Activated CD8-positive, alpha-beta T cell treated with anti-CD3 and anti-CD28 coated beads, Interleukin-2, amount 10 ng/mL, durations not matched to agents 7 days and 5 days (primary cell): ENCODE measurements at regions not wholly inside any gene's neighbourhood (a gene's known extent, or its start where the extent isn't known, plus 50 kb on each side); places are given as distances from the start of the nearest gene placed in this dataset.

Experiments used
- ATAC-seq: fragments of 150-1000 bp; cut with Tn5 transposase; one replicate; pipeline ENCODE4 v1.10.0; 2021; ENCODE audit warnings: moderate library complexity
- CTCF ChIA-PET: fragments of 350-600 bp; sonication (Branson Sonifier 250); formaldehyde crosslinking; loops from one replicate; lab custom pipeline; 2021; ENCODE audit warnings: antibody characterized with exemption; lab: Charles Lee
- POLR2A ChIA-PET: fragments of 350-600 bp; sonication (Branson Sonifier 250); formaldehyde crosslinking; loops from one replicate; lab custom pipeline; 2021; ENCODE audit warnings: antibody characterized with exemption; lab: Charles Lee
- DNase-seq: peaks from one replicate; pipeline ENCODE4 v3.0.0-alpha.2; 2020
- H3K27ac Mint-ChIP-seq: one replicate; pipeline ENCODE4 v1.8.0; 2021; ENCODE audit warnings: mild to moderate bottlenecking, mixed read lengths
- H3K27me3 Mint-ChIP-seq: one replicate; pipeline ENCODE4 v1.8.0; 2021; ENCODE audit warnings: low read depth, mixed read lengths
- H3K36me3 Mint-ChIP-seq: one replicate; pipeline ENCODE4 v1.8.0; 2021; ENCODE audit warnings: low read depth, mixed read lengths
- H3K4me1 Mint-ChIP-seq: one replicate; pipeline ENCODE4 v1.8.0; 2021; ENCODE audit warnings: low read depth, mixed read lengths
- H3K4me3 Mint-ChIP-seq: one replicate; pipeline ENCODE4 v1.8.0; 2021; ENCODE audit warnings: mild to moderate bottlenecking, mixed read lengths
- H3K9me3 Mint-ChIP-seq: one replicate; pipeline ENCODE4 v1.8.0; 2022; ENCODE audit warnings: mixed read lengths; ENCODE audit not compliant: insufficient read depth

DNA sequence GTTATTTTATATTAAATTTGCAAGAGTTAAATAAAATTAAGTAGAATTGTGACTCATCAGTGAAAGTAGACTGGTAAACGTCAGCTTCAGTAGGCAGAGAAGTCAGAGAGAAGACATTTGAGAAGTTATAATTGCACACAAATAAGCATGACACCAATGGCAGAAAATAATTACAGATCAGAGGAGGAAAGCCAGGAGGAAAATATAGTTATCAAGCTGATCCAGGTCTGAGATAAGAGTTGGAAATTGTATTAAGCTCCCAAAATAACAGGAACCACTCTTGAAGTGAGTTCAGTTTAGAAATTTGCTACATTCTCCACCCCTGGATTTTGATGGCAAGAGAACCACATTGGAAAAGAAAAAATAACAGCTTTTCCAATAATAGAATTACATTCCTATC, 533.8 kb upstream of the CHORDC1 start:
- no peaks in the 10 kb centered on the region for H3K4me1 Mint-ChIP-seq
- H3K9me3 Mint-ChIP-seq, result peaks cover 6% of the 10 kb centered on the region
- no peaks in the 10 kb centered on the region for H3K36me3 Mint-ChIP-seq
- CTCF ChIA-PET, result no interaction called here
- no peak overlapping the region for H3K27ac Mint-ChIP-seq
- no peaks in the 10 kb centered on the region for H3K27me3 Mint-ChIP-seq
- POLR2A ChIA-PET, result no interaction called here
- DNase-seq (no peak), ATAC-seq (no peak)
- H3K4me3 Mint-ChIP-seq, result no peak overlapping the region

DNA sequence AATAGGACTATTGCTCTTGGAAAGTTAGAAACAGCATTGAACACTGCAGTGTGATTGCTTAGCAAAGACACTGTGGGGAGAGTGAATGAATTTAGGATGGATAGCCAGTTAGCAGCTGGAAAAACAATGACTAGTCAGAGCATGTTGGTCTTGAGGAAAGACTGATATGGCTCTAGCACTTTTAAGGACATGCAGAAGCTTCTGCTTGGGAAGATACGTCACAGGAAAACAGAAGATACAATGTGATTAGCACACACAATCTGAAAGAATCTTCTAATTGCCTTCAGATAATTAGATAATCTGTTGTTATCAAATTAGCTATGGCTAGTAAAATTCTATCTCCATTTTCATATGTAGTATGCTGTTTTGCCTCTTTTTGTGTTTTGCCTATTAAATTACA, 530.7 kb upstream of the CHORDC1 start:
- ATAC-seq, result no peak
- Mint-ChIP-seq H3K9me3 (peaks cover 6% of the 10 kb centered on the region), H3K27ac (no peak overlapping the region), H3K27me3 (no peaks in the 10 kb centered on the region), H3K36me3 (no peaks in the 10 kb centered on the region), H3K4me3 (no peak overlapping the region), H3K4me1 (no peaks in the 10 kb centered on the region)
- CTCF ChIA-PET, result no interaction called here
- DNase-seq, result no peak
- POLR2A ChIA-PET, result no interaction called here

DNA sequence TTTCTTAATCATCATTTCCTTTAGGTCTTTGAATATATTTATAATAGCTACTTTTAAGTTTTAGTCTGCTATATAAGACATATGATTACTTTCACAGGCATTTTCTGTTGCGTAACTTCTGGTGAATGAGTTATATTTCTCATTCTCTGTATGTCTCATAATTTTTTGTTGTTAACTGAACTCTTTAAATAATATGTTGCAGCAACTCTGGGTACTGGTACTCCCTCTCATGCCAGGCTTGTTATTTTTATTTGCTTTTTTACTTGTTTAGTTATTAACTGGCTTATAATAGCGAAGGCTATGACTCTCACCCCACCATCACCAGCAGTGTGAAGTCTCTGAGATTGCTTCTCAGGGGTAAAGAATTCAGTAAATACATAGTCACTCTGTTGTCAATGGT, 524.2 kb upstream of the CHORDC1 start:
- ChIA-PET CTCF (no interaction called here), POLR2A (no interaction called here)
- no peak overlapping the region for H3K4me3 Mint-ChIP-seq
- ATAC-seq (no peak), DNase-seq (no peak)
- H3K27me3 Mint-ChIP-seq, result no peaks in the 10 kb centered on the region
- H3K9me3 Mint-ChIP-seq, result peaks cover 12% of the 10 kb centered on the region
- H3K36me3 Mint-ChIP-seq, result no peaks in the 10 kb centered on the region
- H3K4me1 Mint-ChIP-seq, result no peaks in the 10 kb centered on the region
- no peak overlapping the region for H3K27ac Mint-ChIP-seq

DNA sequence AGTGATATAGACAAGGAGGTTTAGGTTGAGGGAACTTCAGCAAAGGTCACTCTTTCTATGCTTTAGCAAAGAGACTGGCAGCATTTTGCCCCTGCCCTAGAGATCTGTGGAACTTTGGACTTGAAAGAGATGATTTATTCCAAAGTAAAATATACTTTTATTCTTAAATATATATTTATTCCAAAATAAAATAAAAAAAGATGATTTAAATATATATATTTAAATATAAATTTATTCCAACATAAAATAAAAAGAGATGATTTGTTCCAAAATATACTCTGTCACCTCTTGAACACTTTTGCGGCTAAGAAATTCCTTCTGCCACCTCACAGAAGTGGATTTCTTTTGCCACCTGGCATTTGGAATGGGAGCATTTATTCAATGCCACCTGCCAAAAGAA, 521.3 kb upstream of the CHORDC1 start:
- DNase-seq (no peak), ATAC-seq (no peak)
- no peaks in the 10 kb centered on the region for H3K27me3 Mint-ChIP-seq
- H3K9me3 Mint-ChIP-seq, result peaks cover 12% of the 10 kb centered on the region
- H3K36me3 Mint-ChIP-seq, result no peaks in the 10 kb centered on the region
- H3K4me3 Mint-ChIP-seq, result no peak overlapping the region
- H3K27ac Mint-ChIP-seq, result no peak overlapping the region
- ChIA-PET CTCF (no interaction called here), POLR2A (no interaction called here)
- H3K4me1 Mint-ChIP-seq, result no peaks in the 10 kb centered on the region

DNA sequence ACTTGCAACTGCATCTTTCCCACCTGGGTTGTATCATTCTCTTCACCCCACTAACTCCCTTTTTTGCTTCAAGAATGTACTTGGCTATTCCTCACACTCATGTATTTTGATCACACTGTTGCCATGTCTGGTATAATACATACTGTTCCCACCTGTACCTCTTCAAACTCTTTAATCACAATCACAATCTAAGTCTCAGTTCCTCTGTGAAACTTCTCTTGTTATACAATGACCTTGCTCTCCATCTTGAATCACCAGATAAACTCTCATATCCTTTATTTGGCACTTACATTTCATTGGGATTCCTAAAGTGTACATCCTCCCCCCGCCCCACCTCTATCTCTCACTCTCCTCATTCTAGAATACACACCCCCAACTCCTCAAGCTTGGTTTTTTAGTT, 516.0 kb upstream of the CHORDC1 start:
- DNase-seq, result no peak
- no peak for ATAC-seq
- CTCF ChIA-PET, result no interaction called here
- POLR2A ChIA-PET, result no interaction called here
- Mint-ChIP-seq H3K27me3 (no peaks in the 10 kb centered on the region), H3K36me3 (no peaks in the 10 kb centered on the region), H3K27ac (no peak overlapping the region), H3K4me1 (no peaks in the 10 kb centered on the region), H3K4me3 (no peak overlapping the region), H3K9me3 (peaks cover 4% of the 10 kb centered on the region)

DNA sequence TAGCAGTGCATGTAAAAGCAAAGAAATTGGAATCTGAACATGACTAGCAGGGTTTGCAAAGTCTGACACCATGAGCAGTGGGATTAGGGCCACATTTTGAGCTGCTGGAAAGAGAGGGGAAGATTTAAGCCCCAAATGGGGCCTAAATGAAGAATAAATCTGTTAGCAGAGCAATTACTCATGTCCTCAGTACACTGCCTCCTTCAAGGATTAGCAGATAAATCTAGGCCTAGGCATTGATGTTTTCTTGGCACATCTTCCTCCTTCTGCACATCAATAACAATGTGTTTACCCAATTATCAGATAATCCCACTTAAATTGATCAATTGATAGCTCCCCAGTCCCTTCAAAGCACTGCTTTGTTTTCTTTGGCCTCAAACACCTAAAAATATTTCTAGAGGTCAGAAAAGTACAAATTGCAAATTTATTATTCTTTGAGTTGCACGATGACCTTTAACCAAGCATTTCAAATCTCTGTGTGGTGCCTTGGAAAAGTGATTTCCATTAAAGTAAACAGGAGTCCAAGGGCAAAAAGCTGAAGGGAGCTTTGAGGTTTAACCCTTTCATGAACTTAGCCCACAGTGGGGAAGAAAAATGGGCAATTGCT, 514.7 kb upstream of the CHORDC1 start:
- Mint-ChIP-seq H3K27me3 (no peaks in the 10 kb centered on the region), H3K27ac (no peak overlapping the region), H3K36me3 (no peaks in the 10 kb centered on the region), H3K9me3 (no peaks in the 10 kb centered on the region), H3K4me1 (no peaks in the 10 kb centered on the region), H3K4me3 (no peak overlapping the region)
- DNase-seq, result no peak
- ATAC-seq, result no peak
- ChIA-PET CTCF (no interaction called here), POLR2A (no interaction called here)

DNA sequence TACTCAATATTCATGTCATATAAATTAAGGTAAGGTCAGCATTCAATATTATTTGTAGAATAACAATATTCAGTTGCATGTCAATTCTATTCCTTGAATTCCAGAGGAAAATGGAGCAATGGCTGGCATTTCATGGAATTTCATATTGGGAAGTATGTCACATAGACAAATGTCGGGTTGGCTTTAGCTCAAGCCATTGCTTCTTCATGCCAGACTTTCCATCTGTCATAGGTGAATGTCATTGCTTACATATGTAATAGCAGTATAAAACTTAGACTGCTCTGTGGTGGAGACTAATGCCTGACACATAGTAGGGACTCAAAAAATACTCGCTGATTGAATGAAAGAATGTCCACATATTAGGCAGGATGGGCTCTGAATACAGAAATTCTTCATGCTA, 509.6 kb upstream of the CHORDC1 start:
- Mint-ChIP-seq H3K27me3 (no peaks in the 10 kb centered on the region), H3K4me1 (no peaks in the 10 kb centered on the region), H3K4me3 (no peak overlapping the region), H3K27ac (no peak overlapping the region), H3K9me3 (peaks cover 5% of the 10 kb centered on the region), H3K36me3 (no peaks in the 10 kb centered on the region)
- DNase-seq, result no peak
- ATAC-seq, result no peak
- ChIA-PET CTCF (no interaction called here), POLR2A (no interaction called here)

DNA sequence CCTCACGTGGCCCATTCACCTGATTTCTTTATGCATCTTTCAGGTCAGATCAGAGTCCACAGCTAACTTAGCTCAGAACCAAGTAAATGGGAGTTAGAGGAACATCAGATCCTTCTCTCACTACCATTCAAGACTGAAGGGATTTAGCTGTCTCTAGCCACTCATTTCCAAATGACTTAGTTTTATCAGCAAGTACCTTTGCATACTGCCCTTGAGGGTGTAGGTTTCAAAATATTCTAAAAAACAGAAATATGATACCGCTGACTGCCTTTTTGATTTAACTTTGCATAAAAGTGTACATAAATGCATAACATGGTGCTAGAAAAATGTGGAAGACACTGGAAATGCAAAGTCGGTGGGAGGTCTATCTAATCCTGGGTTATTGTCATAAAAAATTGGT, 500.6 kb upstream of the CHORDC1 start:
- ChIA-PET POLR2A (no interaction called here), CTCF (no interaction called here)
- DNase-seq (no peak), ATAC-seq (no peak)
- H3K4me1 Mint-ChIP-seq, result no peaks in the 10 kb centered on the region
- H3K27ac Mint-ChIP-seq, result no peak overlapping the region
- H3K27me3 Mint-ChIP-seq, result no peaks in the 10 kb centered on the region
- no peaks in the 10 kb centered on the region for H3K36me3 Mint-ChIP-seq
- H3K9me3 Mint-ChIP-seq, result peaks cover 8% of the 10 kb centered on the region
- H3K4me3 Mint-ChIP-seq, result no peak overlapping the region

DNA sequence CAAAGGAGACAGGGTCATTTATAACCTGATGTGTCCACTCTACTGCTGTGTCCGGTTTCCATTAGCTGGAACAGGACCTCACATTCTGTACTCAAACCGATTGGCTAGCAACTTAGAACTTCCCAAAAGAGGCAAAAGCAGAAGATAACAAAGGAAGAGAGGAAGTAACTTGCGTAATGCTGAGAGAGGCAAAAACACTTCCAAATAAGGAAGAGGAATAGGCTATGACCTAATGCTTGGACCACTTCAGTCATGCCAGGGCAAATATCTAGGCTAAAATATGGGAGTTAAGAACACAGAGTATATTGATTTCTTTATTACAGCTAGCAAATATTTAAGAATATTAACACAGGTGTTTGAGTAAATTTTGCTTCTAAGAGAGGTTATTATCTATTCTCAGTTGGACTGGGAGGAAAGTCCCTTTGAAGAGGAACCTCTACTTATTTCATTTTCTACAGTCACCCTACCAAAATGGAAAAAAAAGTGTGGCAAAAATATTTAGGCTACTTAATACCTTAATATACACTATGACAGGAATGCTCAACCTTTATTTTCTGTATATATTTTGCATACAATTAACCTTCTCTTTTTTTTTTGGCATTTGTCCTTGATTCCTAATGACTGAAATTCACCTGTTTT, 499.8 kb upstream of the CHORDC1 start:
- H3K4me3 Mint-ChIP-seq, result no peak overlapping the region
- H3K4me1 Mint-ChIP-seq, result no peaks in the 10 kb centered on the region
- H3K27me3 Mint-ChIP-seq, result no peaks in the 10 kb centered on the region
- POLR2A ChIA-PET, result no interaction called here
- ATAC-seq, result no peak
- DNase-seq, result no peak
- CTCF ChIA-PET, result no interaction called here
- H3K36me3 Mint-ChIP-seq, result no peaks in the 10 kb centered on the region
- no peak overlapping the region for H3K27ac Mint-ChIP-seq
- H3K9me3 Mint-ChIP-seq, result peaks cover 8% of the 10 kb centered on the region

DNA sequence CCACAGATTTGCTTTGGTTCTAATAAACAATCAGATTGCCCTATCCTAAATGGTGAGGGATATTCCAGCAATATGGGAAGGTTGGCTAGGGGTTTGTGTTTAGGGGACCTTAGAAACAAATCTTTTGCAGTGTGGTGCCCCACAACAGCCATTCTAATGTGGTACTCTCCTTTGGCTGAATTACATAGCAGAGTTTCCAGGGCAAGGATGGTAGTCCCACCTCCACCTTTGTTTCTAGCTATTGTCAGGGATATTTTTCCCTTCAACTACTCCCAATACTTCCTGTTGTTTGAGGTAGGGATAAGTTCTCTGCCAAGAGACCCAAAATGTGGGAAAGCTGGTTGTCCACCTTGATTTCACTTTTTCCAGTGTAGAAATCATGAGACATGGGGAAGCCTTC, 494.7 kb upstream of the CHORDC1 start:
- H3K4me1 Mint-ChIP-seq, result no peaks in the 10 kb centered on the region
- ChIA-PET POLR2A (no interaction called here), CTCF (no interaction called here)
- peaks cover 25% of the 10 kb centered on the region for H3K9me3 Mint-ChIP-seq
- DNase-seq (no peak), ATAC-seq (no peak)
- H3K4me3 Mint-ChIP-seq, result no peak overlapping the region
- no peaks in the 10 kb centered on the region for H3K27me3 Mint-ChIP-seq
- no peak overlapping the region for H3K27ac Mint-ChIP-seq
- no peaks in the 10 kb centered on the region for H3K36me3 Mint-ChIP-seq

DNA sequence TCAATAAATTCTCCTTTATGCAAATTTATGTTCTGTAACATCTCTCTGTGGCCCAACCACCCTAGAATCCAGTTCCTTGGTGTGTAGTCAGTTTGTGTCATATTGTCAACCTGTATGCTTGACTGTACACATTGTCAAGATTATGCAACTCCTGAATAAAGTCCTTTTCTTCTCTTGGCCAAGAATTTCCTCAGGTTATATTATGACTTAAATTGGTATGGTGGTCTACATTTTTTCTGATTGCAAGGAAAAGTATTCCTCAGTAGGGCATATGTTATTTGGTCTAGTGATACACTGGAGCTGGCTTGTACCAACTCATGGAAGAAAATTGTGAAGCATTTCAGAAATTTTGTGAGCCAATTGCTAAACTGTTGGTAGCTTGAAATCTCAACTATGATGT, 482.8 kb upstream of the CHORDC1 start:
- no peak overlapping the region for H3K27ac Mint-ChIP-seq
- H3K4me1 Mint-ChIP-seq, result no peaks in the 10 kb centered on the region
- ATAC-seq (no peak), DNase-seq (no peak)
- POLR2A ChIA-PET, result no interaction called here
- peaks cover 4% of the 10 kb centered on the region for H3K9me3 Mint-ChIP-seq
- CTCF ChIA-PET, result no interaction called here
- no peaks in the 10 kb centered on the region for H3K27me3 Mint-ChIP-seq
- H3K36me3 Mint-ChIP-seq, result no peaks in the 10 kb centered on the region
- no peak overlapping the region for H3K4me3 Mint-ChIP-seq

DNA sequence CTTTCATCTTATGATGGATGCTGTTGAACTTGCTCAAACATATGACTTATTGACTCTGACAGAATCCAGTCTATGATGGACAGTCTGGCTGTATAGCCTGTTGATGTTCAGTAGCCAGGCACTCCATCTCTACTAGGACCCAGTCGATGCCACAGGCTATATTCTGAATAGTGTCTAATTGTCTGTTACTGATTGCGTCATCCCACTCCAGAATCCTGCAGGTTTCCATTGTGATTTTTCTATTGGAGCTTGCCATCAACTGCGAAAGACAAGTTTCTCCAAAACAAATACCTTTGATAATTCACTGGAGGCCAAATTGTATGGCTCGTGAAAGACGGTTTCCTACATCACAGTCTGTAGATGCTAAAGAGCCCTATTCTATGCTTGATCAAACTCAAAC, 481.7 kb upstream of the CHORDC1 start:
- Mint-ChIP-seq H3K27me3 (no peaks in the 10 kb centered on the region), H3K36me3 (no peaks in the 10 kb centered on the region), H3K4me1 (no peaks in the 10 kb centered on the region), H3K27ac (no peak overlapping the region), H3K4me3 (no peak overlapping the region), H3K9me3 (peaks cover 4% of the 10 kb centered on the region)
- POLR2A ChIA-PET, result no interaction called here
- ATAC-seq, result no peak
- DNase-seq, result no peak
- CTCF ChIA-PET, result no interaction called here

DNA sequence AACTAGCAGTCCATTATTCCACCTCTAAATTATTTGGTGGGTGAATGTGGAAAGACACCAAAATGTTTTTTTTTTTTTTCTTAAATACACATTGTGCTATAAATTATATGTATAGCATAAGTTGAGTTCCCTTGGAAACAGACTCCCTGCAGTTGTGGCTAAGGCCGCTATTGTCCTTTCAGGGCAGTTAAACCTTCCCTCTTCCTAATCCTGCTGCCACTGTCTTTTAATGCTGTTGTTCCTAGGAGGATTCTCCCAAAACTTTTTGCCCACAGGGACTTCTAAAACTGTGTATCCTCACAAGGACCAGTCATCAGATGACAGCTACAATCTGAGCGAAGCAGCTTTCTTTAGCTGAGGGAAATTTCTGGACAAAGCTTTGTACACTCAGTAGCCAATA, 478.9 kb upstream of the CHORDC1 start:
- ATAC-seq (no peak), DNase-seq (no peak)
- Mint-ChIP-seq H3K27me3 (no peaks in the 10 kb centered on the region), H3K4me3 (no peak overlapping the region), H3K27ac (no peak overlapping the region), H3K9me3 (peaks cover 5% of the 10 kb centered on the region), H3K36me3 (no peaks in the 10 kb centered on the region), H3K4me1 (no peaks in the 10 kb centered on the region)
- CTCF ChIA-PET, result no interaction called here
- POLR2A ChIA-PET, result no interaction called here
